NCI-H146 (cell line): ENCODE measurements at regions not wholly inside any gene's neighbourhood (a gene's known extent, or its start where the extent isn't known, plus 50 kb on each side); places are given as distances from the start of the nearest gene placed in this dataset.

Experiments used
- DNase-seq: peaks from one replicate; lab custom pipeline; 2025; lab: John Stamatoyannopoulos, UW

DNA sequence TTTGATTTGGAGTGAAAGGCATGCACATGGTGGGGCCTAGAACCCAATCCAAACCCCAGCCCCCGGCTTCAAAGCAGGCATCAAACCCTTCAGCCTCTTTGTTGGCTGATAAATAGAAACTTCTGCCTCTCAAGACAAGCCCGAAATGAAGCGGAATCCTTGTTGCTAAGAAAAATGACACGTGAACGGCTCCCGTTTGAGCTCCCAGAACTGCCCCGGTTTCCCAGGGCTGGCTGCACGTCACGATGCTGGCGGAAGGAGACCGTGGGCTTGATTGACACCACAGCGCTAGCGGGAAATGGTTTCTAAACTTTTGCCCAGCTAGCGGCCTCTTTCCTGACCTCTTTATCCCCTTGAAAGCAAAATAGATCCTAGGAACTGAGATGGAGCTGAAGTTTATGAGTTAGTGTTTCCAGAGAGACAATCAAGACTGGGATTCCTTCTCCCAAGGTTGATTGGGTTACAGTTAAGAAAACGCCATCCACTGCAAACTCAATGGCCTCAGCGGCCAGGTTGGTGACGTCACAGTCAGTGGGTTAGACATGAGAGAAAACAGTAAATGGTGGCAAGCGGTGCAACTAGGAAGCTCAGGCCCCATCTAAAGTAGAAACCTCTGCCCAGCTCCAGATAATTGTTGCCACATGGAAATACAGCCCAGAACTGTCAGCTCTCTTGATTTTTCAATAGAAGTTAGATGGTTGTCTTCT is 117.0 kb downstream of the ANKRD60 start:
- DNase-seq = no peak

DNA sequence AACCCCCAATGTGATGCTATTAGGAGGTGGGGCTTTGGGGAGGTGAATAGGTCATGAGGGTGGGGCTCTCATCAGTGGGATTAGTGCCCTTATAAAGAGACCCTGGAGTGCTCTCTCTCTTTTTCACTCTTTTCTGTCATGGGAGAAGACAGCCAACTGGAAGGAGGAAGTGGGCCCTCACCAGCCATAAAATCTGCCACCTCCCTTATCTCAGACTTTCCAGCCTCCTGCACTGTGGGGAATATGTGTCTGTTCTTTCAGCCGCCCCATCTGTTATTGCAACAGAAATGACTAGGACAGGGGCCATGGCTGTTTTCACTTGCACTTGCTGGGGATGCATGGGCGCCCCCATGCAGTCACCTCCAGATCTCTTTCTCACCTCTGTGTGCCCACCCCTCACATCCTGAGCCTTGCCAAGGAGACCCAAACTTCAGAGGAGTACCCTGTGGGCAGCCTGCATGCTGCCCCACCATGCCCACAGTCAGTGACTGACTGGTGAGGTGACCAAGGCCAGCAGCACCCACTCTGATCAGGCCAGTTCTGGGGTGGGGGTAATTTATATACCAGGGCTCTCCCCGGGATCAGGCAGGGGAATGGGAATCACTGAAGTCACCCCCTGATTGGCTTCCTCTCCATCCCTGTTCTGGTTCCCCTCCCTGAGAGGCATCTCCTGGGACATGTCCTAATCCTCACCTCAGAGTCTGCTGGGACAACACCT is 118.4 kb downstream of the ANKRD60 start:
- DNase-seq = no peak

DNA sequence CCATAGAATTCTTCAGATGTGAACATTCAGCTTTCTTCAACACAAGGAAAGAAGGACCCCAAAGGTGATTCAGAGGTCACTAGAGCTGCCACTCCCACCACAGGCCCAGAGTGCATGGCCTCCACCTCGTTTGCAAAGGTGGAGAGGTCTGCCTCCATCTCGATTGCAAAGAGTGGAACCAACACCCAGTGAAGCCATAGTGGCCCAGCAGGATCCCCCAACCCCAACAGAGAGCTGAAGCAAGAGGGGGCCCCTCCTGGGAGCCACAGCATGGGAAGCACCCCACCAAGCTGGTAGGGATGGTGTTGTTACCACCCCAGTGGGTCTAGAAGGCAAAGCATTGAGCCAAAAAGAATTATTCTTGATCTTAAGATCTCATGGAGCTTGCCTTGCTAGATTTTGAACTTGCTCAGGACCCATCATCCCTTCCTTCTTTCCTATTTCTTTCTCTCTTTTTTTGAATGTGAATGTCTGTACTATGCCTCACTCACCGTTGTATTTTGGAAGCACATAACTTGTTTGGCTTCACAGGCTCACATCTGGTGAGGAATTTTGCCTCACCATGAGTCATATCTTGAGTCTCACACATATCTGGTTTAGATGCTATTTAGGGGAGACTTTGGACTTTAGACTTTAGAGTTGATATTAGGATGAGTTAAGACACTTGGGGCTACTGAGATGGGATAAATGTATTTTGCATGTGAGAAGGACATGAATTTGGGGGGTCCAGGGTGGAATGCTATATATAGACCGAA is 119.2 kb downstream of the ANKRD60 start:
- DNase-seq = no peak

DNA sequence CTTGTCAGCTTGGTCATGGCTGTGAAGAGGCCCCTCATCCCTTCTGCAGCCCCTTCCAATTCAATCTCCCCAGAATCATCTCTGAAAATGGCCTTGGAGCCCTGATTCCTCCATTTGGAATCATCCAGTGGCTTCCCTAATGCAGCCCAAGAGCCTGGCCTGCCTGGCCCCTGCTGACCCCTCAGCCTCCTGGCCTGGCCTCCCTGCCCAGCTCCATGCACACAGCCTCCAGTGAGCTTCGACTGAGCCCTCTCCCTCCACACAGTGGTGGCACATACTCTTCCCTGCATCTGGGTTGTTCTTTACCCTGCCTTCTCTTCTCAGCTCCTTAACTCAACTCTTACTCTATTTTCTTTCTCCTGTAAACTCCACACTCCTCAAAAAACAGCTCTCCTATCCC is 120.9 kb downstream of the ANKRD60 start:
- DNase-seq = no peak

DNA sequence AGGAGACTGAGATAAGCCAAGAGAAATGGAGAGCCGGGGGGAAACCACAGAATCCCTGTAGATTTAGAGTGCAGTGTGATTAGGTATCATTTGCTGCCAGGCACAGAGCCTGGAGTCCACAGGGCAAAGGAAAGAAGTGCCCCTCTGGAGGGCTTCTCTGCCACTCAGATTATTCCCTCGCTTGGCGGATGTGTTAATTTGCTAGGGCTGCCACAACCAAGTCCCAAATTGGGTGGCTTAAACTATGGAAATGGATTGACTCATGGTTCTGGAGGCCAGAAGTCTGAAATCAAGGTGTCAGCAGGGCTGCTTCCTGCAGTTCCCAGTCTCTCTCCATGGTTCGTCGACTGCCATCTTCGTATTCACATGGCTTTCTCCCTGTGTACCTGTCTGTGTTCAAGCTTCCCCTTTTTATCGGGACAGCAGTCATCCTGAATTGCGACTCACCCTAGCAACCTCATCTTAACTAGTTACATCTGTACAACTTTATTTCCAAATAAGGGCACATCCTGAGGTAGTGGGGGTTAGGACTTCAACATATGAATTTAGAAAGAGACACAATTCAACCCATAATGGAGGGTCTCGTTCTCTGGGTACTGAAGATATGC is 122.2 kb downstream of the ANKRD60 start:
- no peak for DNase-seq

DNA sequence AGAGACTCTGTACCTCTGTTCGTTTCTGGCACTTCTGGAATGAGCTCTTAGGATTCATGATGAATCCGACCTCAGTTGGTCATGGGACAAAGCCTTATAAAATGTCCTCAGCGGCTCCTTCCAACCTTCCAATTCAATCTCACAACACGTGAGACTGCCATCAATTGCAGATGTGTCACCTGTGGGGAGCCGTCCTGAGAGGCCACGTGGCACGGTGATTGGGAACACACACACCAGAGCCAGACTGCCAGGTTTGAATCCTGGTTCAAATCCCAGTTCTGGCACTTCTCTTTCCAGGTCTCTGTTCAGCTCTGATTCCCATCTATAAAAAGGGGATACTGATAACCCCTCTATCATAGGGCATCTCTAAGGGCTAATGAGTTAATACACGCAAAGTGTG is 124.5 kb downstream of the ANKRD60 start:
- no peak for DNase-seq

DNA sequence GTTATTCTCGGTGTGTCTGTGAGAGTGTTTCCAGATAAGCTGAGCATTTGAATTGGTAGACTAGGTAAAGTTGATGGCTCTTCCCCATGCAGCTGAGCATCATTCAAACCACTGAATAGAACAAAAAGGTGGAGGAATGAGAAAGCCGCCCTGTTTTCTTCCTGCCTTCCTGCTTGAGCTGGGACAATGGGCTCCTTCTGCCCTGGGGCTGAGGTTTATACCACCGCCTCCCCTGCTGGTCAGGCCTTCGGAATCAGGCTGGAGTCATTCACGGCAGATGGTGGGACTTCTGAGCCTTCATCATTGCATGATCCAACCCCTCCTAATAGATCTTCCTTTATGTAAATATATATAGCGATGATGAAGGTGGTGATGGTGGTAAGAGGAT is 124.9 kb downstream of the ANKRD60 start:
- DNase-seq = peak; percentile 33

DNA sequence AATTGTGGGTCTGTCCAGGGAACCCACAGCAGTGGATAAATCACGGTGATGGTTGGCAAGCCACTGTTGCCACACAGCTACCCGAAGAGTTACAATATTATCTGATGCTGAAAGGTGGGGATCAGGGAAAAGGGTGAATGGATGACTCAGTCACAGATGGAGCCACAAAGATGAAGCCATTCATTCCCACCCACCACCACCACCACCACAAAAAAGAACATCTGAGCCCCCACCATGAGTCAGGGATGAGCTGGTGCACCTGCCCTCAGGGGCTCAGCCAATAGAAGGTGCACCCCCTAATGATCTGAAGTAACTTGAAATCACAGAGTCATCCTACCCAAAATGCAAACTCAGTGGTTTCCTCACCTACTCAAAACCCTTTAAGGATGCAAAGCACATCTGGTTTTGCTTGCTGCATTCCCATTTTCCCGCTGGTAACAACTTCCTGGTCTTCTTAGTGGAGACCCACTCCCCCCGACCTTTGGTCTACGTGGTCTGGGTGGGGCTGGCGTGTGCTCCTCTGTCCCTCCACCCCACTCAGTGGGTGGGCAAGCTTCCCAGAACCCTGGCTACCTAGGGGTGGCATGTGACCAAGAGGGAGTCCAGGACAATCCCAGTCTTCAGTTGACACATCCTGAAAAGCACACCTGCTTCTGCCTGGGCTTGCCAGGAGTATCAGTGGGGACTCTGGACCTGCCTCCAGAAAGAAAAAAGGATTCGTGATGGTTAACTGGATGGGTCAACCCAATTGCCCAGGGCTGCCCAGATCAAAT is 125.5 kb downstream of the ANKRD60 start:
- DNase-seq = peak; percentile 63

DNA sequence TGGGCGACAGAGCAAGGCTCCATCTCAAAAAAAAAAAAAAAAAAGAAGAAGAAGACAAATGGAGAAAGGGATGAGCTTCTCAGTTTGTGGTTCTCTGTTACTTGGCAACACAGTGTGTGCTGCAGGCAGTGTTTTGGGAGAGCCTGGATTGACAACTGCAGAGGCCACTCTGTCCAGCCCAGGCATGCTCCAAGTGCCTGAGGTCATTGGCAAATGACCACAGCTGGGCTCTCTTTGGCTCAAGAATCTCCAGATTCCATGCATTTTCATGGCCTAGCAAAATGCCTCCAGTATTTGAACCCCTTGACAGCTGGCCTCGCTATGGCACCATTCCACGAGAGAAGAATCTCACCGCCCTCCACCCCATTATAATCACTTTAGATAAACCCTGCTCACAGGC is 126.2 kb downstream of the ANKRD60 start:
- no peak for DNase-seq

DNA sequence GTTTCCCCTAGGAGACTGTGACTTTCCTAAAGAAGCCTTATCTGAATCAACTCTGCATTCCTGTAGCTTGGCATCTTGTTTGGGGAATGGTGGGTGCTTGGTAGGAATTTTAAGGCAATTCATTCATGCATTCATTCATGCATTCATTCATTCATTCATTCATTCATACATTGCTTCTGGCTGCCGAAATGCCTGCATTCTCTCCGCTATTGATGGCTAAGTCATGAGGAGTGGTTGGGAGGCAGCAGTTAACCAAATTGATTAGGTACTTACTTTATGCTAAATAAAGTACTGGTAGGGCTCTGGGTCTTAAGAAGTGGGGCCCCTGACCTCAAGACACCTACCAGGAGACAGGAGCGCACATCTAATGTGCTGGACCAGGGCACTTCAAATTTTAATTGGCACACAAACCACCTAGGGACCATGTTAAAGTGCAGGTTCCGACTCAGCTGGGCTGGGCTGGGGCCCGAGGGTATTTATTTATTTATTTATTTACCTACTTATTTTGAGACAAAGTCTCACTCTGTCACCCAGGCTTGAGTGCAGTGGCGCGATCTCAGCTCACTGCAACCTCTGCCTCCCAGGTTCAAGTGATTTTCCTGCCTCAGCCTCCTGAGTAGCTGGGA is 127.6 kb downstream of the ANKRD60 start:
- DNase-seq = no peak

DNA sequence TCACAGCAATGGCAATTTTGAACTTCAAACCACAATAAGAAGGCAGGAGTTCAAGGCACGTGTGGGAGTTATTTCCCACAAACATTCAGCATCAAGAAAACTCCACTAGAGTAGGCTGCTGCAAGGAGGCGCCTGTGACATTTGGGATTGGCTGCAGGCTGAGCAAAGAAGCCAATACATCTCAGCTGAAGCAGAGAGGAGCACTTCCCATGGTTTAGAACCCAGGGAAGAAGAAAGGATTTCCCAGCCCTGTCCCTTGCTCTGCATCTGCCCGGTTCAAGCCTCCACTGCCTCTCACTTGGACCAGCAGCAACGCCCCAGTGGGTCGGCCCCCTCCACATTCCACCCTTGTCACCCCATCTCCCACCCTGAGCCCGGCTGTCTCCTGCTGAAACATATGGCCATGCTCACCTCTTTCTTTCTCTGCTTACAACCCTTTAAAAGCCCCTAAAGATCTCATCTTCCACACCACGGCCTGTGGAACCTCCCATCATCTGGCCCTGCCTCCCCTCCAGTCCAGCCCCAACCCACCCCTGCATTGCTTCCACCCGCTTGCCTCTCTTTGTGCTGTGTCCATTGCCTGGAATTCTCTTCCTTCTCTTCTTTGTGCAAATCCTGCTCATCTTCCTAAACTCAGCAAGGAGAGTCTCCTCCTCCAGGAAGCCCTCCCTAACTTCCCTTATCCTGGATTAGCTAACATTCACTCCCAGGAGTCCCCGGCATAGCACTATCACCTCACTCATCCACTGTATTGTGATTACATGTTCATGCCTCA is 128.3 kb downstream of the ANKRD60 start:
- DNase-seq = no peak

DNA sequence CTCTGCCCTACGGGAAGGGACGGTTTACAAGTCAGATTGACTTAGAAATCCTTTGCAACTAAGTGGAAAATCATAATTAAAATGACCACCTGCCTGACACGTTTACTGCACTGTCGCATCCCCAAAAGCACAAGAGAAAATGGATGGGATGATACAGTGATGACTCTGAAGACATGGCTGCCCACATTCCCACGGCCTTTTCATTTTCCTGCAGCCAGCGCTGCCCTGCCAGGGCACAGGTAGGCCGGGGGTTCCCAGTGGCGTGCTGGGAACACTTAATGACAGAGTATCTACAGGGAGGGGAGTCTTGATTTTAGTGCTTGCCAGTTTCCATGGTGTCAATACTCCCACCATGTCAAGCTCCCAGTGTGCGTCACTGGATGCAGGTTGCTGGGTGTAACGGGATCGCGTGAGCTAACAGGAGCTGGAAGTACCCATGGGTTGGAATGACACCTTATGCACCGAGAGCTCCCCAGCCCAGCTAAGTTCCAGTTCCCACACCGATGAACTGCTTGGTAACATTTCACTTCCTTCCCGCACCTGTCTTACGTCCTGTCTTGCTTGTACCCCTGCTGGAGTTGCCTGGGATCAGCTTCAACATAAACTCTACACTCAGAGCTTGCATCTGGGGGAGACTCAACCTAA is 129.0 kb downstream of the ANKRD60 start:
- DNase-seq = no peak

DNA sequence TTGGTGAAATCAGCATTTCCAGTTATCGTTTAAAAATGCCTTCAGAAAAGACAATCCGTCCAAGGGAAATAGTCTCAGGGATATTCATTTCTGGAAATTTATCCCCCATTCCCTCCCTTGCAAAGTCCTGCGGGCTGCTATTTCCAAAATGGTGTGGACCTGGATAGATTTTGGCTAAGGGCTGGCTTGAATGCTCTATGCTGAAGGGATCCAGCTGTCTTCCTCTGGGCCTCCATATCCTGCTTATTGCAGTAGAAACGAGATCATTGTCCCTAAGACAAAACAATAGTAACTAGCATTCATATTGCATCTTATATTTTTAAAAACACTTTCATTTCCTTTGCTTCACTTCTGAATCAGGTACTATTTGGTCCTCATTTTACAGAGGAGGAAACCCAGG is 129.9 kb downstream of the ANKRD60 start:
- DNase-seq = no peak

DNA sequence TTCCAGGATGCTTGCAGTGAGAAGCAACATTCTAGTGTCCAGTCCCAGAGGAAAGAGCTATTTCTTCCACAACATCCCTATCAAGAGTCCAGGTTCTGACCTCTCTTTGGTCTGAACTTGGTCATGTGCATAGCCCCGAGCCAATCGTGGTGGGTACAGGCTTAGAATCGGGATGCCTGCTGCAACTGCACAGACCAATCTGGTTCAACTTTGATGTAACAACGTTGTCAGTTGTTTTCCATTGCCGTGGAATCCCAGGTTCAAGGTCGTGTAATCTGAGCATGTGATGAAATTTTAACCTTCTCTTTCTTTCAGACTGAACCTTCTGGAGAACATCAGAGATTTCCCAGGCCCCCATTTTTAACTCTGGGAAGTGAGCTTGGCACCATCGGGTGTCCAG is 130.5 kb downstream of the ANKRD60 start:
- DNase-seq = no peak

DNA sequence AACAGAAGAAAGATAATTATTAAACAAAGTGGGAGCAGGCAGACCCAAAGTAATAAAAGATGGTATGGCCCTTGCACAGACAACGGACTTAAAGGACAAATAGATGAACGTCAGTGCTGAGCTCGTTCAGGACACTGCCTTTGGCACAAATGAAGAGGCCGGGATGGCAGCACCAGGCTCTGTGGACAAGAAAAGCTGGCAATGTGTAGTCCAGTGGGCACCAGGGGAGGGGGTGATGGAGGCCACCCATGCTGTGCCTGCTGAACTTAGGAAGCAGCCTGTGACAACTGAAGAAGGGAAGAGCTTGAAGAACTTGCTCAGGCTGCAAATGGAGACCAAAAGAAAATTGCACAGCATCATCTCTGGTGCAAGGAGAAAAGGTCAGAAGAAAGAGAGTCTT is 131.0 kb downstream of the ANKRD60 start:
- no peak for DNase-seq

DNA sequence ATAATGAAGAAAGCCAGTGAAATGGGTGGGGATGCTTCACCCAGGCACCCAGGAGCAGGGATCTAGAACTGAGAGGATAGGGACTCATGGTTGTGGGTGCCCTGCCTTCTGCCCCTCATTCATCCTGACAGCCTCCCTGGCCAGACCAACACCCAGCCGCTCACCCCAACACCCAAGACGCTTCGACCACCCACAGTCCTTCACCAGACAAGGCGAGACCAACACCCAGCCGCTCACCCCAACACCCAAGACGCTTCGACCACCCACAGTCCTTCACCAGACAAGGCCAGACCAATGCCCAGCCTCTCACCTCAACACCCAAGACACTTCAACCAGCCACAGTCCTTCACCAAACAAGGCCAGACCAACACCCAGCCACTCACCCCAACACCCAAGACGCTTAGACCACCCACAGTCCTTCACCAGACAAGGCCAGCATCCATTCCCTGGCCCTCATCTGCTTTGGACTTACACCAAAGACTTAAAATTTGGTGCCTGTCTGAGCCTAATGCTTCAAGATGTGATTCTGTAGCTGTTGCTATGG is 131.5 kb downstream of the ANKRD60 start:
- DNase-seq = no peak

DNA sequence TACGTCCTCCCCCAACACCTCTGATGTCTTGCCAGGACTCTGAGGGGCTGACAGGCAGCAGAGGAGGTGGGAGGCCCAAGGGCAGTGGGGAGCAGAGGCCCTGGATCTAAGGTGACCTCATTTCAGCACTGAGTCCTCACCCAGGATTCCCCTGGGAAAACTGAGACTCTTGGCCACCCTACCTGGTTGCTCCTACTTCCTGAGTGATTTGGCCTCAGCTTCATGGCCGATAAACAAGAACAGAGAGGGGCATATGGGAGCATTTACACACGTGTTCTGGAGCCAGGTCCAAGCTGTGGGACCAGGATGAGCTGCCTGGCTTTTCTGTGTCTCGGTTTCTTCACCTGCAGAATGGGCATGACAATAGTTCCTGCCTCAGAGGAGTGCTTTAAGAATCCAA is 133.8 kb downstream of the ANKRD60 start:
- DNase-seq = no peak

DNA sequence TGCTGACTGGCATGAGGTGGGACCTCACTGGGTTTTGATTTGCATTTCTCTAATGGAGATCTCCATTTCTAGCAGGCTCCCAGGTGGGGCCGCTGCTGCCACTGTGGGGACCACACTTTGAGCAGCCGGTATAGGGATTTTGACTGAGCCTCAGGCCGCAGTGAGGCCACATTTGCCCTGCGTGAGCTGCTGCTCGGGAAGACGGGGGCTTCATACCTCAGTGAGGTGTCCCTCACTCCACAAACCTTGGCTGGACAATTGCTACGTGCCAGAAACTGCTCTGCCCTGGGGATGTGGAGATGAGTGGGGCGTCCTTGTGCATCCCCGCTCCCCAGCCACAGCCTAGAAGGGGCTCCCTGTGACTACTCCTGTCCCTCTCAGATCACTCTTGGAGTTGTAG is 134.3 kb downstream of the ANKRD60 start:
- DNase-seq = no peak

DNA sequence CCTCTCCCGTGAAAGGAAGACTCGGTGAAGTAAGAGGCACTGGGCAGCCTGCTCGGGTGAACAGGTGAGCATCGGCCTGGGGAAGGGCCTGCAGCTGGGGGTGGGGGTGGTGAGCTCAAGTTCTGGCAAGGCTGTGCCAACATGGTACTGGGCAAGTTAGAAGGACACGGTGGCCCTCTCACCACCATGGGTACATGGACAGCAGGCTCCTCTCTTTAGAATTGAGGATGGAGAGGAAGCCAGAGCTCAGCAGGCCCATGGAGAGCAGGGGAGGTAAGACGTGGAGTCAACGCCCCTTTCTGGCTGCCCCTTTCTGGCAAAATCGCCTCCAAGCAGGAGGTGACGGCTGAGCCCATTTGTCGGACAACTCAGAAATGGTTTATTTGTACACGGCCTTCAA is 135.6 kb downstream of the ANKRD60 start:
- DNase-seq = no peak

DNA sequence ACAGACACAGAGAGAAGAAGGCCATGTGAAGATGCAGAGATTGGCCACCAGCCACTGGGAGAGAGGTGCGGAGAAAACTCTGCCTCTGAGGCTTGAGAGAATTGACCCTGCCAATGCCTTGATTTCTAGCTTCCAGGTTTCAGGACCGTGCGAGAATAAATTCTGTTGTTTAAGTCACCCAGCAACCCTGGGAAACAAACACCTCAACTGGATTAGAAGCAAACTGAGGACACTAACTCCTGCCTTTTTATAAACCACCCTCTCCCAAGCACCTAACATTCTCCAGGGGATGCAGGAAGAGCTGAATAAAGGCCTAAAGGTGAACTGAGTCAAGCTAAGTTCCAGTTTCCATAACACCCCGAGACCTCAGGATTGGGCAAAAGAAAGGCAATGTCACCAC is 136.1 kb downstream of the ANKRD60 start:
- DNase-seq = no peak
